ENCODE measurements at regions not wholly inside any gene's neighbourhood (a gene's known extent, or its start where the extent isn't known, plus 50 kb on each side); places are given as distances from the start of the nearest gene placed in this dataset.
"Not testable (repeated sequence)": the region's sequence is repeated elsewhere in the genome, so short reads cannot be mapped to it uniquely, and the experiment has no call there.

- DNase-seq: no peak
Observed at GRCh38 chr19:28655054-28655453, 557.9 kb downstream of the UQCRFS1 start.

- no peak for DNase-seq
Observed at GRCh38 chr19:28652765-28653164, 560.2 kb downstream of the UQCRFS1 start.

- DNase-seq: no peak
Observed at GRCh38 chr19:28646629-28647028, 566.3 kb downstream of the UQCRFS1 start.

- DNase-seq: no peak
Observed at GRCh38 chr19:28644169-28644775, 568.7 kb downstream of the UQCRFS1 start.

- no peak for DNase-seq
Observed at GRCh38 chr19:28642787-28643683, 569.9 kb downstream of the UQCRFS1 start.

- no peak for DNase-seq
Observed at GRCh38 chr19:28641395-28641794, 571.6 kb downstream of the UQCRFS1 start.

GRCh38 chr19:28640506-28640905, 572.4 kb downstream of the UQCRFS1 start:
- no peak for DNase-seq

- no peak for DNase-seq
Observed at GRCh38 chr19:28638445-28638844, 574.5 kb downstream of the UQCRFS1 start.

GRCh38 chr19:28636706-28637105, 576.2 kb downstream of the UQCRFS1 start:
- DNase-seq: no peak

- DNase-seq: no peak
Observed at GRCh38 chr19:28636016-28636629, 576.8 kb downstream of the UQCRFS1 start.

- DNase-seq: no peak
Observed at GRCh38 chr19:28634837-28635236, 578.1 kb downstream of the UQCRFS1 start.

- no peak for DNase-seq
Observed at GRCh38 chr19:28634019-28634328, 579.0 kb downstream of the UQCRFS1 start.

GRCh38 chr19:28633319-28634018, 579.5 kb downstream of the UQCRFS1 start:
- peak; percentile 19 for DNase-seq

GRCh38 chr19:28632371-28633080, 580.4 kb downstream of the UQCRFS1 start:
- DNase-seq: no peak

- DNase-seq: no peak
Observed at GRCh38 chr19:28631961-28632360, 581.0 kb downstream of the UQCRFS1 start.

GRCh38 chr19:28627669-28628068, 585.3 kb downstream of the UQCRFS1 start:
- DNase-seq: no peak

GRCh38 chr19:28626407-28626806, 586.5 kb downstream of the UQCRFS1 start:
- DNase-seq: not testable (repeated sequence)

GRCh38 chr19:28619816-28620429, 593.0 kb downstream of the UQCRFS1 start:
- no peak for DNase-seq

- DNase-seq: no peak
Observed at GRCh38 chr19:28618504-28618903, 594.4 kb downstream of the UQCRFS1 start.

GRCh38 chr19:28615966-28616365, 597.0 kb downstream of the UQCRFS1 start:
- no peak for DNase-seq

- DNase-seq: no peak
Observed at GRCh38 chr19:28615546-28615916, 597.4 kb downstream of the UQCRFS1 start.

All from COR-L47 (cell line).